ENCODE measurements at regions not wholly inside any gene's neighbourhood (a gene's known extent, or its start where the extent isn't known, plus 50 kb on each side); places are given as distances from the start of the nearest gene placed in this dataset.
A peak's percentile ranks its signal among the peaks of the same experiment; 100 is the strongest.

DNA sequence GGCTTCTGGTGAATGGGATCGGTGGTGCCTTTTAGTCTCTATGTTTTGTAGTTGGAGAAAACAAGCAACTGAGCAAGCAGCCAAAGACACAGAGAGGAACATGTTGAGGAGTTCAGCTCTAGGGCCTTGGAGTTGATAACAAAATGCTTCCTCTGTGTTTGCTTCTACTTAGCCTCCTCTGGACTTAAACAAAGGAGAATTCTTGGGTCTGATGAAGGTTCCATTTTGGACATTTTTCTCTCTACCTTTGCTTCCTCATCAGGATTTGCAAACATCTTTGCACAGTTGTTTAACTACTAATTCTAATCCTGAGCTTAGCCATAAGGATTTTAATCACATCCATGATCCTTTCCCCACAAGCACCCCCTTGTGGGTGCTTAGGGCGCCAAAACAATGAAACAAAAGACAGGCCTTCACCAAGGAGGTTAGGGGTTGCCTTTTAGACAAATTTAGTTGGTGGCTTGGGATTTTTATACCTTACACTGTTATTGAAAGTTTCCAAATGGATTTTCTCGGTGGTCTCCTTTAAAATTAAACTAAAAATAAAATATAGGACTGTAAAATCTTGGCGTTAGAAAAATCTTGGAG, 148.5 kb upstream of the SATB2 start:
- H3K9me3 ChIP-seq, result no peaks in the 10 kb centered on the region
- H3K36me3 ChIP-seq (replicated peaks), result no peaks in the 10 kb centered on the region
- H3K4me1 ChIP-seq, result no peaks in the 10 kb centered on the region
- DNase-seq (ENCODE audit: low spot score in 2 of 2), result peak in 1 of 2 experiments; percentile 12
- no peak overlapping the region for H3K4me3 ChIP-seq
- in situ Hi-C loops (cut with MboI; ENCODE audit: low sequenced_read_pairs), result no loop called here
- no peaks in the 10 kb centered on the region for H3K27me3 ChIP-seq (ENCODE audit: low read depth)

DNA sequence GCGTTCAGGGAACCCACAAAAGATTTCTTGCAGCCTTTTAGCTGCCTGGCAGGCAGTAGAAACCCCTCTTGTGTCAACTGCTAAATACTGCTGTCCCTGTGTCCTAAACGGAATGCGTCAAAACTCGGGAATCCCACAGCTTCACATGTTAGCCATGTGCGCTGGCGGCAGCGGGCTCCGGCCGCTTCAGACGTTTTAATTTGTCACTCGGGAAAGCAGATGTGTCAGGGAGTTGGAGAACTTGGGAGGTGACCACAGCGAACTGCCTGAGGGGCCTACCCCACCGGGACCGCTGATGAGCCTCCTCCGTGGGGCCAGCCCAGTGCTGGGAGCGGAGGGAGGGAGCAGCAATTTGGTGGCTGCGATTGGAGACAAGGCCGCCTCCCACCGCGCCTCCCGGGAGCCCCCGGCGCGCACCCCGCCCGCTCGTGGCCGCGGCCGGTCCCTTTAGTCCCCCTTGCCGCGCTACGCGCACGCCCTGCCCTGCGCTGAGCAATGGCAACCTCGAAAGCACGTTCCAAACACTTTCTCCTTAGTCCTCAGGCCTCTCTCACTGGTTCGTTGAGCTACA, 146.1 kb upstream of the SATB2 start:
- no peaks in the 10 kb centered on the region for H3K36me3 ChIP-seq (replicated peaks)
- no peak overlapping the region for H3K4me3 ChIP-seq
- no peaks in the 10 kb centered on the region for H3K27me3 ChIP-seq (ENCODE audit: low read depth)
- no peaks in the 10 kb centered on the region for H3K9me3 ChIP-seq
- no peaks in the 10 kb centered on the region for H3K4me1 ChIP-seq
- DNase-seq (ENCODE audit: low spot score in 2 of 2), result no peak
- in situ Hi-C loops (cut with MboI; ENCODE audit: low sequenced_read_pairs), result no loop called here

GRCh38 chr2:199602896-199603717, 145.4 kb upstream of the SATB2 start:
- Histone ChIP-seq H3K27me3 (ENCODE audit: low read depth) (no peaks in the 10 kb centered on the region), H3K9me3 (no peaks in the 10 kb centered on the region), H3K36me3 (replicated peaks) (no peaks in the 10 kb centered on the region), H3K4me3 (no peak overlapping the region), H3K4me1 (no peaks in the 10 kb centered on the region)
- DNase-seq (ENCODE audit: low spot score in 2 of 2), result no peak
- in situ Hi-C loops (cut with MboI; ENCODE audit: low sequenced_read_pairs), result no loop called here

DNA sequence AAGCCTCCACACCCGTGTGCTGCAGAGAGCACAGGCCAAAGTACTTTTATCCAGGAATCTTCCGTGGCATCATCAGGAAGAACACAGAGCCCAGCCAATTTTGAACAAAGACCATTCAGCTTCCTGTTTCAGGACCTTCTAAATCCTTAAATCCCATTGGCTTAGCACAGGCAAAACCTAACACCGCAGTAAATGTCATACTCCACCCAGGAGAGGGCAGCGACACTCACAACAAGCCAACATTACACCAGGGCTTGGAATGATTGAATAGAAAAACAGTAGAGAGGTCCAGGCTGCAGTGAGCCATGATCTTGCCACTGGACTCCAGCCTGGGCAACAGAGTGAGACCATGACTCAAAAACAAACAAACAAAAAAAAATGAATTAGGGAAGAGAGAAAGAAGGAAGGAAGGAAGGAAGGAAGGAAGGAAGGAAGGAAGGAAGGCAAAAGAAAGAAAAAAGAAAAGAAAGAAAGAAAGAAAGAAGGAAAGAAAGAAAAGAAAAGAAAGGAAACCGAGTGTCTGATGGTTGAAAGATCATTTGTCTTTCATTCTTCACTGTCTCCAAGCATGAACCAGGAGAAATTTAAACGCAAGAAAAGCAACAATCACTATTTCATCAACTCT, 144.6 kb upstream of the SATB2 start:
- DNase-seq (ENCODE audit: low spot score in 2 of 2), result peak; percentile 51 to 53
- in situ Hi-C loops (cut with MboI; ENCODE audit: low sequenced_read_pairs), result no loop called here
- Histone ChIP-seq H3K4me3 (no peak overlapping the region), H3K4me1 (no peaks in the 10 kb centered on the region), H3K36me3 (replicated peaks) (no peaks in the 10 kb centered on the region), H3K27me3 (ENCODE audit: low read depth) (no peaks in the 10 kb centered on the region), H3K9me3 (no peaks in the 10 kb centered on the region)

- no peaks in the 10 kb centered on the region for H3K27me3 ChIP-seq (ENCODE audit: low read depth)
- H3K4me1 ChIP-seq, result no peaks in the 10 kb centered on the region; the same call in 1 of the 2 replicates
- in situ Hi-C loops (cut with MboI; ENCODE audit: low sequenced_read_pairs), result no loop called here
- DNase-seq (ENCODE audit: low spot score in 2 of 2), result peak; percentile 59 to 66
- no peak overlapping the region for H3K4me3 ChIP-seq
- no peaks in the 10 kb centered on the region for H3K36me3 ChIP-seq (replicated peaks)
- no peaks in the 10 kb centered on the region for H3K9me3 ChIP-seq
These were observed 138.8 kb upstream of the SATB2 start for GRCh38 chr2:199596549-199596948.

GRCh38 chr2:199594443-199594842, 136.7 kb upstream of the SATB2 start:
- DNase-seq (ENCODE audit: low spot score in 2 of 2), result no peak

GRCh38 chr2:199591826-199592225, 134.1 kb upstream of the SATB2 start:
- Histone ChIP-seq H3K4me1 (peaks cover 25% of the 10 kb centered on the region), H3K27me3 (ENCODE audit: low read depth) (no peaks in the 10 kb centered on the region), H3K9me3 (no peaks in the 10 kb centered on the region), H3K36me3 (replicated peaks) (no peaks in the 10 kb centered on the region), H3K4me3 (no peak overlapping the region)
- in situ Hi-C loops (cut with MboI; ENCODE audit: low sequenced_read_pairs), result no loop called here
- DNase-seq (ENCODE audit: low spot score in 2 of 2), result no peak

More at GRCh38 chr2:199594443-199594842, 136.7 kb upstream of the SATB2 start:
- Histone ChIP-seq H3K4me1 (peaks cover 12% of the 10 kb centered on the region), H3K4me3 (no peak overlapping the region), H3K36me3 (replicated peaks) (no peaks in the 10 kb centered on the region), H3K27me3 (ENCODE audit: low read depth) (no peaks in the 10 kb centered on the region), H3K9me3 (no peaks in the 10 kb centered on the region)
- in situ Hi-C loops (cut with MboI; ENCODE audit: low sequenced_read_pairs), result no loop called here

GRCh38 chr2:199590321-199591203, 132.8 kb upstream of the SATB2 start:
- no peak for DNase-seq (ENCODE audit: low spot score in 2 of 2)
- in situ Hi-C loops (cut with MboI; ENCODE audit: low sequenced_read_pairs), result no loop called here
- H3K27me3 ChIP-seq (ENCODE audit: low read depth), result no peaks in the 10 kb centered on the region
- peaks cover 28% of the 10 kb centered on the region for H3K4me1 ChIP-seq
- H3K36me3 ChIP-seq (replicated peaks), result no peaks in the 10 kb centered on the region
- H3K4me3 ChIP-seq, result no peak overlapping the region
- no peaks in the 10 kb centered on the region for H3K9me3 ChIP-seq

- Histone ChIP-seq H3K4me3 (no peak overlapping the region), H3K4me1 (peaks cover 31% of the 10 kb centered on the region), H3K36me3 (replicated peaks) (no peaks in the 10 kb centered on the region), H3K9me3 (no peaks in the 10 kb centered on the region), H3K27me3 (ENCODE audit: low read depth) (no peaks in the 10 kb centered on the region)
- peak; percentile 65 to 73 for DNase-seq (ENCODE audit: low spot score in 2 of 2)
- in situ Hi-C loops (cut with MboI; ENCODE audit: low sequenced_read_pairs), result no loop called here
These were observed 131.6 kb upstream of the SATB2 start for GRCh38 chr2:199589306-199589705.

GRCh38 chr2:199588054-199588453, 130.3 kb upstream of the SATB2 start:
- Histone ChIP-seq H3K36me3 (replicated peaks) (no peaks in the 10 kb centered on the region), H3K9me3 (no peaks in the 10 kb centered on the region), H3K4me1 (peaks cover 31% of the 10 kb centered on the region), H3K27me3 (ENCODE audit: low read depth) (no peaks in the 10 kb centered on the region), H3K4me3 (no peak overlapping the region)
- in situ Hi-C loops (cut with MboI; ENCODE audit: low sequenced_read_pairs), result no loop called here
- DNase-seq (ENCODE audit: low spot score in 2 of 2), result no peak

- Histone ChIP-seq H3K27me3 (ENCODE audit: low read depth) (no peaks in the 10 kb centered on the region), H3K4me3 (no peak overlapping the region), H3K9me3 (no peaks in the 10 kb centered on the region), H3K36me3 (replicated peaks) (no peaks in the 10 kb centered on the region), H3K4me1 (peaks cover 43% of the 10 kb centered on the region)
- in situ Hi-C loops (cut with MboI; ENCODE audit: low sequenced_read_pairs), result no loop called here
- DNase-seq (ENCODE audit: low spot score in 2 of 2), result no peak
These were observed 128.9 kb upstream of the SATB2 start for GRCh38 chr2:199586646-199587045.

- Histone ChIP-seq H3K27me3 (ENCODE audit: low read depth) (no peaks in the 10 kb centered on the region), H3K36me3 (replicated peaks) (no peaks in the 10 kb centered on the region), H3K4me3 (no peak overlapping the region), H3K9me3 (no peaks in the 10 kb centered on the region), H3K4me1 (peaks cover 34% of the 10 kb centered on the region)
- in situ Hi-C loops (cut with MboI; ENCODE audit: low sequenced_read_pairs), result no loop called here
- DNase-seq (ENCODE audit: low spot score in 2 of 2), result no peak
These were observed 125.9 kb upstream of the SATB2 start for GRCh38 chr2:199583676-199584075.

GRCh38 chr2:199581935-199582360, 124.2 kb upstream of the SATB2 start:
- Histone ChIP-seq H3K36me3 (replicated peaks) (no peaks in the 10 kb centered on the region), H3K4me1 (peaks cover 27% of the 10 kb centered on the region), H3K9me3 (no peaks in the 10 kb centered on the region), H3K27me3 (ENCODE audit: low read depth) (no peaks in the 10 kb centered on the region), H3K4me3 (peak overlapping the region; percentile 5; the same call in 1 of the 2 replicates)
- in situ Hi-C loops (cut with MboI; ENCODE audit: low sequenced_read_pairs), result no loop called here
- peak in 1 of 2 experiments; percentile 35 for DNase-seq (ENCODE audit: low spot score in 2 of 2)

All from HAP-1 (cell line).